ENCODE measurements at regions not wholly inside any gene's neighbourhood (a gene's known extent, or its start where the extent isn't known, plus 50 kb on each side); places are given as distances from the start of the nearest gene placed in this dataset.

DNA sequence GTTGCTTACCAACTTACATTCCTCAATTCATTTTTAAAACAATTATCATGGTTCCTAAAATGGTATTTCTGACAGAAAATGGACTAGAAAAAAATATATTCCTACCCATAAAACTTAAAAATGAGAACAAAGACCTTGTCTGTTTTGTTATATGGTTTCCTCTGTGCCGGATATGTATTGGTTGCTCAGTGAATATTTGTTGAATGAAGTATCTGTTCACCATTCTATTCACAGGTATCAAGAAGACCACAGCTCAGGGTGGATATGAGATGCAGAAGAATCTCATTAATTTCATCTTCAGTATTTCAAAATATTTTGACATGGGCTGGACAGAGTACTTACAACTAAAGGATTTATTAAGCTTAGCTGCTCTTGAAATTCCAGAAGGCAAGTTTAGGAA is 58.1 kb downstream of the TUSC7 start:
- in situ Hi-C loops (cut with HindIII; ENCODE audit: low sequenced_read_pairs) = loop anchor here (25.0 kb wide), 1 partner anchor 905 kb away; no protein-coding TSS in a partner anchor

DNA sequence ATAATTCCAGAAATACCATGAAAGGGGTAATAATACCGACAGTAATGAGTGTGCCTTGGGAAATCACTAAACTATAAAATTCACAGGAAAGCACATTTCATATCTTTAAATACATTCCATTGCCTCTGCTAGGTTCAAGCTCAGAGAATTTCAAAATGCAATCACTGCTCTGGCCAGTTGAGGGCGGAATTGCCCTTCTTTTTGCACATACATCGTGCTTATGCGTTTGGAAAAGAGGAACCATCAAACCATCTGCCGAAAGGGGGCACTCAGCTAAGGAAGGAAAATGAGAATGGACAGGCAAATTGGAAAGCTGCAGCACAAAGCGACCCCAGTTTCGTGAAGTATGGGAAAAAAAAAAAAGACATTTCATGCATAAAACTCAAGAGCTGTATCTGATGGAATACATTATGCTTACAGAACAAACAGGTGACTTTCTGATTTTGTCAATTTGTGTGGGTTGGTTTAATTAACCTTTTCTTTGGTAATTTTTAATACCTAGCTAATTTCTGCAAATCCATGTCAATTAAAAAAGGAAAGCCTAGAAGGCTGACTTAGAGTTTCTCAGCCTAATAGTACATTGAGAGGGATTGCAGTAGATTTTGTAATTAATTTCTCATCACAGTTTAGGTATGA is 61.4 kb downstream of the TUSC7 start:
- in situ Hi-C loops (cut with HindIII; ENCODE audit: low sequenced_read_pairs) = loop anchor here (25.0 kb wide), 1 partner anchor 909 kb away; no protein-coding TSS in a partner anchor

DNA sequence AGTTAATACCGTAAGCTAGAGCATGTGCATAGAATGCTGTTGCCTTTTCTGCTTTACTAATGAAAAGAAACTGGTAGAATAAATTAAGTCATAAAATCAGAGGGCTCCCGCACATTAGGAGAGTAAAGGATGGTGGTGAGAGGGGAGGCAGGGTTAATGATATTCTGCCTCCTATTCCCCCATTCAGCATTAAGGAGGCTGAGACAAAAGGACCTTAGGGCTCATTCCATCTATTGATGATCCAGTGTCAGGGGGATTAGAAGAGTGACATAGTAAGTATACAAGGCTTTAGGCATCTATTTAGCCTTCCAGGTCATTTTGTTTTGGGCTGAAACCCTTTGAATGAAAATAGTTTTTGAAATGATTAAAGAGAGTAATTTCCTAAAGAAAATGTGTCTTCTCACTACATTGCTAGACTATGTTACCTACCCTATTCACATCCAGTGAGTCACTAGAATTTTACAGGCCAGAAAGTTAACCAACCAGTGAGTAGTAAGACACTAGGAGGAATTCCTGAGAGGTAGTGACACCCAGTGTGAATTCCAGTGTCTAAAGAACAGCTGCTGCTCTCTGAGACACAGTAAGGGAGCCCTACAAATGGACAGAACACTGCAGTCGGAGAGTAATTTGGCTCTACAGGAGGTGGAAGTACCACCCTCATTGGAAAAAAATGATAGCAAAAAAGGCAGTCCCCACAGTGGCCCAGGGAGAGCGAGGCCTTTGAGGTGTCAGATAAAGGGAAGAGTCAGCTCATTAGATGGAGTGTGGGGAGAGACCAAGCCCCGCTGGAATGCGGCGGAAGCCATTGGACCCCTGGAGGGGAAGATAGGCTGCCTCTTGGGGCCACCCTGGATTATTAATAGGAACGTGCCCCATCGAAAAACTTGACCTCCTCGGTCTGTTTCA is 67.6 kb downstream of the TUSC7 start:
- in situ Hi-C loops (cut with HindIII; ENCODE audit: low sequenced_read_pairs) = no loop called here

DNA sequence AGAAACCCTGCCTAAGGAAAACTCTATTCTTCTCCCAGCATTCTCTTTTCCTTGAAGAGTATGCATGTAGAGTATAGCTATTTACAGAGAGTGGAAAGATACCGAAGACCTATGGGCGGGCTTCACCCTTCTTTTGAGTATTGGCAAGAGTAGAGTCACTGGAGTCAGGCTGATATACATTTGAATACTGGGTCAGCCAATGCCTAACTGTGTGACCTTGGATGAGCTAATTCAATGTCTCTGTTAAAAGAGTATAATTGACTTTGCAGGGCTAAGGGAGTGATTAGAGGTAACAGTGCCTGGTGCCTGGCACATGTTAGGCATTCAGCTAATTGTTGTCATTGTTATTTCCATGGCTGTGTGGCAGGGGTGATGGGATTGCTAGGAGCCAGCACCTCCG is 75.6 kb downstream of the TUSC7 start:
- in situ Hi-C loops (cut with HindIII; ENCODE audit: low sequenced_read_pairs) = no loop called here

DNA sequence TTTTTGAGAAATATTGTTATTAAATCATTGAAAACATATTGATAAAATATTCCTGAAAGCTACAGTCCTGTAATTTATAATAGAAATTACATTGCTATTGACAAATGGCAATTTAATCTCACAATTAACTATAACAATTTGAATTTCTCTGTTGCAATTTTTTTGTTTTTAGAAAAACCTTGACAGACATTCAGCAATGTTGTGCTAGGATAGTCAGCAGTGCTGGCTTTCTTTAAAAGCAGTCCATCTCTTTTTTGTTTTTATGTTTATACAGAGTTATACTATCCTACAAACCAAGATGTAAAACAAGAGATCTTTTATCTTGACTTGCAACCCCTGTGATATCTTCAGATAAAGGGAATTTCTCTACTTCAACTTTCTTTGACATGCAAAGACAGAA is 93.1 kb downstream of the TUSC7 start:
- in situ Hi-C loops (cut with HindIII; ENCODE audit: low sequenced_read_pairs) = no loop called here

DNA sequence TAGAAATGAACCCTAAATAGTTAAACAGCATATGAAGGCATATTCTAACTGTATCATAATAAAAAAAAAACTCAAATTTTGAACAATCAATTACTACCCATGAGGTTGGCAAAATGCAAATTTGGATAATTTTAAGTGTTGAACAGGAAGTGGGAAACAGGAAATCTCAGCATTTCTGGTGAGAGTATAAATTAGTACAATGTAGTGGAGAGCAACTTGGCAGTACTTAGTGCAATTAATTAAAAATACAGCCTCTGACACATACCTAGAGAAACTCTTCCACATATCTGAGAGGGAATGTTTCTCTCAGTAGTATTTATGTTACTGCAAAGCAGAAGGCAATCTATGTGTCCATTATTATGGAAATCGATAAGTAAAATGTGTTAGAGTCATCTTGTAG is 96.8 kb downstream of the TUSC7 start:
- in situ Hi-C loops (cut with HindIII; ENCODE audit: low sequenced_read_pairs) = no loop called here

DNA sequence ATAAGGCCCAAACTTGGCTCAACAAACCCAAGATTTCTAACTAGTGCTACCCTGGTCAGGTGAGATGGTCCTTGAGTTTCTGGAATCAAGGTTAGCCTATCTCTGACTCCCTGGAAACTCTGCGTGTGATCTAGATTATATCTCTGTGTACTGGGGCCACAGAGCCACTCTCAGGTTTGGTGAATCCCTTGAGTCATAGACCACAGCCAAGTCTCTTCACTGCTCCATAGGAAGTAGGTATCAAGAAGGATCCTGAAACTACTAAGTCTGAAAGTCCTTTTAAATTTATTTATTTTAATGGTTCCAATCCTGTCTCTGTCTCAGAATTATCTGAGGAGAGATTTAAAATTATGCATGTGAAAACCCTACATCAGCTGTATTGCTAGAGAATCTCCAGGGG is 99.1 kb downstream of the TUSC7 start:
- in situ Hi-C loops (cut with HindIII; ENCODE audit: low sequenced_read_pairs) = no loop called here

DNA sequence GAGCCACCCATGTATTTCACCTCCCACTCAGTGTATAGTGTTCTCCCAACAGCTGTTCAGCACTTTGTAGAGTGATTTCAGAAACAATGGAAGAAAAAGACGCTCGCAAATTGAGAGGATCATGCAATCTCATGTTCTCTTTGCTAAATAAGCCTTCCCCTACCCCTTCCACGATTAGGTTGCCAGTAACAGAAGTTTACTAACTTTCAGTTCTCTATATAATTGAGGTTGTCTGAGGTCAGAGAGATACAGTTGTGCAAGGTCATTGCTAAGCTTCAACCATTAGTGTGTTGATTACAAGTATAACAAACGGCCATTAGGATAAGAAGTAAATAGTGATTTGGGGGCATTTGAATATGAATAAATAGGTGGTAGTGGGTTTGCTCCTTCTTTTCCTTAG is 99.6 kb downstream of the TUSC7 start:
- in situ Hi-C loops (cut with HindIII; ENCODE audit: low sequenced_read_pairs) = no loop called here

DNA sequence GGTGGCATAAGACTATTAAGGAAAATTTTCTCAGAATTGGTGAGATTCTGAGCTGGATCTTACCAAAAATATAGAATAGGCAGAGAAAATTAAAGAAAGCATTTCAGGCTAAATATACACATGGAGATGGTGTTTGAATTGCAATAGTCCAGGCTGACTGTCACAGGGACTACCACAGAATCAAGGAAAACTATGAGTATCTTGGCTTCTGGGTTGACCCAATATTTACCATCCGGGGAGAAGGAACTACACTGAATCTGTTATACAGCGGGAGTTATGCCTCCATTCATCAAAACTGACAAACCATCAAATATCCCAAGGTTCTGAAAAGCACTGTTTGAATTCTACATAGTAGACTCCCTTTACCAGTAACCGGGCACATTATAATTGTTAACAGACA is 102.2 kb downstream of the TUSC7 start:
- in situ Hi-C loops (cut with HindIII; ENCODE audit: low sequenced_read_pairs) = no loop called here

DNA sequence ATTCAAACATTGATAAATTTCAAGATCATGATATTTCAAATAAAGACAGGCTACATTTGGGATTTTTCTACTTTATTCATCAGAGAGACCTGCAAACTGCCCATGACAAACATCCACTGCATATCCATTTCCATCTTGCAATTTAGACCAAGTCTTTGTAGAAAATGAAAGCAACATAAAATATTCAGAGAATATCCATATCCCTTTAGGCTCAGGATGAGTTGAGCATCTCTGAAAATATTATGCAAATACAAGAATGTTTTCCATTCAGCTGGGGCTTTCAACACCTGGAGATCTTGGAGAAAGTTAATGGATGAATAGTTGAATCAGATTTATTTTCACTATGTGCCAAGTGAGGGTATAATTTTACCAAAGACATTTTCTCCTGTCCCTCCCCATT is 103.4 kb downstream of the TUSC7 start:
- in situ Hi-C loops (cut with HindIII; ENCODE audit: low sequenced_read_pairs) = no loop called here

DNA sequence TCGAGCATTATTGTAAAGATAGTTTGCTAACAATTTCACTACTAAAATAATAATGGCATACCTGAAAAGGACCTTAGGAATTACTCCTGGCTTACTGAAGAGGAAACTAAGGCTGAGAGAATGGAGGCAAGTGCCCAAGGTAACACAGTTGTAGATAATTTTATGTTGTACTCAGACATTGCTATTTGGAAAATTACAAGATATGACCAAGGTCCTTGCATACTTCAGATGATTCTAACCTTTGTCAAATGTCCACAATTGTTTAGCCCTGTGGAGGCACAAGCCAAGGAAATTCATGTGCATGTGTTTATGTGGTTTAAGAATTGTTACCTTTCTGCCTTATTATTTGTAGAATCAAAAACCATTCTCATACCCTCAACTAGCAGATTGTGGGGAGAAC is 105.7 kb downstream of the TUSC7 start:
- in situ Hi-C loops (cut with HindIII; ENCODE audit: low sequenced_read_pairs) = no loop called here

DNA sequence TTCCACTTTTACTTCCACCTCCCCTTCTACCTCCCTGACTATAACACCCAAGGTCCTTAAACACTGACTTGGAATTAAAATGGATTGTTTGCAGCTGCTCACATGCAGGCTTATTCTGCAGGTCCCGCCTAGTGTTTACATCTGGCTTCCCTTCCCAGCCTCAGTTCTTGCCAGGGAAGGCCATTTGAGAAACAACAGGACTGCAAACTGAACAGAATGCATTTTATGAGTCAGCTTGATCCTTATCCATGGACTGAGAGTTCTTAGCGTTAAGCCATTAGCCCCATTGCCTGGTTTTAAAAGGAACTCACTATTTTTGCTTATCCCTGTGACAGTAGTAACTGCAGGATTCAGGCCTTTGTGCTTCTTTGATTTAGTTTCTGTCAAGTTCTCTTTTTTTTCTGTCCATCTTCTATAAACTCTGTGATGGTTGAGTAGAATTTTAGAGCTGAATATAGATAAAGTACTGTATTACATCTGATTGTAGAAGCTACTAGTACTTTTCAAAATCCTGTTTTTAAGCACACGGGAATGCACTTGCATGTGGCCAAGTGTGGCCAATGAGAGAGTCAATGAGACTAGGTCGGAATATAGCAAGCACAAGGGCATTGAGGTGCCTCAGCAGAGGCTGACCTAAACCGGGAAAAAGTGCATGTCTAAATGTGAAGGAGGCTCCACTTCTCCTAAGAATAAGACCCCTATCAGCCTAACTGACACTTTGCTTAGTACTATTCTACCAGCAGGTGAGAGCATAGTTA is 106.4 kb downstream of the TUSC7 start:
- in situ Hi-C loops (cut with HindIII; ENCODE audit: low sequenced_read_pairs) = no loop called here

DNA sequence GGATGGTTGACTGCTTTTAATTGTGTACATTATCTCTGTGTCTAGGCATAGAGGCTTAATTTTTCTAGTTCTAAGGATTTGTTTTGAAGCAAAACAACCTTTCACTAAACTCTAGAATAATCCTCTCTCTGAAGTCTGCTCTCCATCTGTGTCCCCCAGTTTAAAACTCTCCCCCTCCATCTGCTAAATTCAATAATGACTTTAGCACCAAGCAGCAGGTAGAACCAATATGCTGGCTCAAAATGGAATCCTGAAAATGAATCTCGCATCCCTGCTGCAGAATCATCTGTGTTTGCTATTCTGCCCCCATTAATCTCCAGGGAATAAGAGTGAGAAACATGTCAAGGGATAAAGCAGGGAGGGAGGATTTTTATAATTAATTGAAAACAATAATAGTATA is 111.8 kb downstream of the TUSC7 start:
- in situ Hi-C loops (cut with HindIII; ENCODE audit: low sequenced_read_pairs) = no loop called here

DNA sequence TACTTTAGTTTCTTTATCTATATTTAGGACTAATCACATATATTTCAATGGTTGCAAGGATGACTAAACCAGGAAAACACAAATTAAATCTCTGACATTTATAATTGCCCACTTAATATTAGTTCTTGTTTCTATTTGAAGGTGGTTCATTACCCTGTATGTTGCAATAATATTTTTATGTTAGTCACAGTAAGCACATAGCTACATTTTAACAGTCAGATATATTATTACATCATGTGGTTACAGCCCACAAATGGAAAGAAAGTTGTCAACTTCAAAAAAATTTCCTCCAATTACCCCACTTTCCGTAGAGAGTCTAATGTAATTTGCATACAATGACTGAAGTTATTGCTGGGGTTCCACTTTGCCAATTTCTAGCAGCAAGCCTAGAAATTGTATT is 114.6 kb downstream of the TUSC7 start:
- in situ Hi-C loops (cut with HindIII; ENCODE audit: low sequenced_read_pairs) = no loop called here

DNA sequence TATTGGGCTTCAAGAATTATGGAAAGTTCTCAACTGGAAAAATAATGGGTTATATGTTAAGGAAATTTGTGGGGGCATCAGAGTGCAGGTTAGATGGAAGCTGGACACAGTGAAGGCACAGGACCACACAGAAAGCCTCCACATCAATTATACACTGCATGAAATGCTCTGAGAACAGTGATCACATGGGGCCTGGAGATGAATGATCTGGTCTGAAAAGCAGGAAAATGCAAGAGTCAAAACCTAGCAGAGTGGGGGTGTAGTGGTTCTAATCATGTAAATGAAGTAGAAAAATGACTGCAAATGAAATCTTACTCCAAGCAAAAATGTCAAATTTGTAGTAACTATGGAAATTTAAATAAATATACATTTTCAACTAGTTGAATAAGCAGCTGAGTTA is 123.6 kb downstream of the TUSC7 start:
- in situ Hi-C loops (cut with HindIII; ENCODE audit: low sequenced_read_pairs) = loop anchor here (5.0 kb wide), 1 partner anchor 36 kb away; no protein-coding TSS in a partner anchor

DNA sequence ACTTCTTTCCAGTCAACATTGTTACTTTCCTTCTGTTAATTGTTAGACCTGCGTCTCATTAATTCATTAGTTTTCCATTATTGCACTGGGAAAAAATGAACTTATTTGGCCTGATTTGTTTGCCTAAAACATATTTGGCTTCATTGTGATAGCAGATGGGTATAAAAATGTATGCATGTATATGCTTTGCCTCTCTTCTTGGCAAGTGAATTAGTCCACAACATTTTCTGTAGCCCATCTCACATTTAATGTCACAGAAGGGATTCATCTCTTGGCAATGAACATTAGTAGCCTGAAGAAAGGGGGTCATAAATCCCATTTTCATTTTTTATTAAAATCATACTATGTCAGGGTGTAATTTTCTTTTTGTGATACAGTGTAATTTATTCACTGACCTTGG is 125.2 kb downstream of the TUSC7 start:
- in situ Hi-C loops (cut with HindIII; ENCODE audit: low sequenced_read_pairs) = loop anchor here (5.0 kb wide), 1 partner anchor 38 kb away; no protein-coding TSS in a partner anchor

DNA sequence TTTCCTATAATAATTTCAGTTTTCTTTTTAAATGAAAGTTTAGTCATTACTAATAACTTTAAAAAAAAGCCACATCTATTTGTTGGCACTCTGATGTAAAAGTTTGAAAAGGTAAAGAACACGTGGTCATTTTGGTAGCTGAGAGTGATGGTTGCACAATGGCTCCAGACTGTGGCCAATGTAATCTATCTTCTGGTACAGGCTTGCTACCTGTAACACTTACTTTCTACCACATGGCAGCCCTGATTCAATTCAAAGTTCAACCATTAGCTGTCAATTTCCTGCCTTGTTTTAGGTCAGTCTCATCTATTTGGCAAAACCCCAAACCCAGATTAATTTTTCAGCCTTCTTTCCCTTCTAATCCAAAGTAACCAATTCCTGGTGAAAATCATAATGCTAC is 126.1 kb downstream of the TUSC7 start:
- in situ Hi-C loops (cut with HindIII; ENCODE audit: low sequenced_read_pairs) = no loop called here

DNA sequence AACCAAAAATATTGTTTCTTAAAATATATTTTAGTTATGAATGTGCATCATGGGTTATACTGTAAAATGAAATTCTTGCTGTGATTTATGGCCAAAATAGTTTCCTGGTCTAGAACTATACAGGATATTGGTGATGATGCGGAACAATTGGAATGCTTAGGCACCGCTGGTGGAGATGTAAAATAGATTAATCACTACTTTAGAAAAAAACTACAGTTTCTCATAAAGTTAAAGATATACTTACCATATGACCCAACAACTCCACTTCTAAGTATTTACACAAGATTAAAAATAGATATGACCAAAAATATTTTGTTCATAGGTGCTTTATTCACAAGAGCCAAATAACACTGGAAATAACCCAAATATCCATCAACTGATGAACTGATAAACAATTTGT is 126.7 kb downstream of the TUSC7 start:
- in situ Hi-C loops (cut with HindIII; ENCODE audit: low sequenced_read_pairs) = no loop called here

DNA sequence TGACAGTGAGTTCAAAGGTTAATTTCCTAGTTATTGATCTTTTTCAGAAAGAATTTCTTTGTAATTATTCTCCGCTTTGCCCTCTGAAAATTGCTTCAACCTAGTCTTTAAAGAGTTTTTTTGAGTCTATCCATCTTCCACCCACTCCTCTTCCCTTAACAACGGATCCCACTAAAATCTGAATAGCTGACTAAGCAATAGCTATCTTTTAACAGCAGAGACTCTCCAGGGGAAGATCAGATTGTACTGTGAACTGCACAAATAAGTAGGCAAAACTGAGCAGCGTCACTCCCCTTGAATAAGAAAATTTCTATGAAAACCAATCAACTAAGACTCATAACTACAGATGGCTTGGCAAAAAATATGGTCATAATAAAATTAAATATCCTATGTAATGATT is 127.9 kb downstream of the TUSC7 start:
- in situ Hi-C loops (cut with HindIII; ENCODE audit: low sequenced_read_pairs) = no loop called here

DNA sequence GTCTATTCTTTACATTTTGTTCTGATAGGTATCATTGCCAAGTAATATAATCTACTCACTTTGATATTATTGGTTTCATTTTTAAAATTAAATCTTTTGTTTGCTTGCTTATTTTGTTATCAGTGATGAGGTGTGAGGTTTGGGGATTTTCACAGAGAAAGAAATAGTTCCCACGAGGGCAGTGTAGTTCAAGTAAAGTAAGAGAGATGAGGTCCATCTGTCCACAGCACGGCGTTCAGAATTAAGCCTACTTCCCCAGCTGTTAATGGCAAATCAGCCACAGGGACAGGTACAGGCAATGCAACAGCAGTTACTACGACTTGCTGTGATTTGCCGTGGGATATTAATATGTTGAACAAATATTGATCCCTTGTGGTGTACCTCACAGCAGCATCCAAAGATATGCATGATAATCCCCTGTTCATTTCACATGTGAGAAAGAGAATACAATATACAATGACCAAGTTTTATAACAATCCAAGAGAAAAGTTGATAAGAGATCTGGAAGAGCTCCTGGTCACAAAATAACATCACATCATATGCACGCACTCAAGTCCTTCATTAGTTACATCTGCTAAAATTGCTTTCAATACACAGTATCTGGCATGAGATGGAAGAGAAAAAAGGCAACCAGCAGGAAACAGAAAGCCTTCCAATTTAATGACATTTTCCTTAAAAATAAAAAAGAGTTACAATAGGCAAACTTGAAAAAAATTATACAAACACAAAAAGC is 131.6 kb downstream of the TUSC7 start:
- in situ Hi-C loops (cut with HindIII; ENCODE audit: low sequenced_read_pairs) = no loop called here
